Endothelial cell of umbilical vein (primary cell): ENCODE measurements at regions not wholly inside any gene's neighbourhood (a gene's known extent, or its start where the extent isn't known, plus 50 kb on each side); places are given as distances from the start of the nearest gene placed in this dataset.

Experiments used
- BruUV-seq: library from RNA; stranded (reverse); fragments of 400-500 nt; replicated peaks from 2 replicates; lab custom pipeline; 2021; lab: Mats Ljungman, UMichigan
- CTCF ChIA-PET: fragments of 300-600, 350-600 bp; sonication (Branson Sonifier 250); formaldehyde crosslinking; loops from one replicate; lab custom pipeline; 2021; ENCODE audit warnings: antibody characterized with exemption, inconsistent platforms; lab: Charles Lee
- POLR2A ChIA-PET: fragments of 300-600, 350-600 bp; sonication (Branson Sonifier 250); formaldehyde crosslinking; loops from one replicate; lab custom pipeline; 2021; ENCODE audit warnings: antibody characterized with exemption, inconsistent platforms; lab: Charles Lee
- DNase-seq: peaks from one replicate; pipeline ENCODE4 v3.0.0-alpha.2; 2011; ENCODE audit warnings: low read depth, low spot score
- FAIRE-seq: peaks from 2 replicates; lab custom pipeline; 2011; peaks lifted over from hg19 to GRCh38; lab: Jason Lieb, UNC
- H2AFZ ChIP-seq: 2 replicates; pipeline ENCODE4 v1.6.0; 2012; ENCODE audit warnings: low read depth, low read length, control low read depth, inconsistent platforms
- H3K27ac ChIP-seq: 2 replicates; pipeline ENCODE4 v1.5.1; 2011; ENCODE audit warnings: low read depth, mild to moderate bottlenecking, control low read depth, low read length, moderate library complexity; ENCODE audit not compliant: insufficient read depth
- H3K27me3 ChIP-seq, 2 experiments: 2 replicates each; pipeline versions ENCODE4 v1.6.0 to v1.6.1; 2011; ENCODE audit warnings: low read length in 2 of 2, mixed read lengths in 1 of 2; ENCODE audit not compliant: control insufficient read depth in 2 of 2, insufficient read depth in 2 of 2
- H3K36me3 ChIP-seq, 2 experiments: 2 replicates in 1 of 2; 3 replicates in 1 of 2; pipeline ENCODE4 v1.5.1; 2011; ENCODE audit warnings: low read length in 2 of 2, mild to moderate bottlenecking in 1 of 2, moderate library complexity in 1 of 2; ENCODE audit not compliant: control insufficient read depth in 2 of 2, insufficient read depth in 2 of 2; ENCODE audit errors: extremely low read depth in 1 of 2
- H3K4me1 ChIP-seq: 3 replicates; pipeline ENCODE4 v1.5.1; 2011; ENCODE audit warnings: mild to moderate bottlenecking, low read length; ENCODE audit not compliant: control insufficient read depth, insufficient read depth; ENCODE audit errors: extremely low read depth
- H3K4me2 ChIP-seq: 2 replicates; pipeline ENCODE4 v1.6.1; 2011; ENCODE audit warnings: low read length, control low read depth, mixed read lengths; ENCODE audit not compliant: insufficient read depth
- H3K4me3 ChIP-seq, 3 experiments: fragments of 200-600 bp in 1 of 3; sonication (generic), shearing (Covaris generic) in 1 of 3; replicated peaks in 1 of 3; 2 replicates each; pipeline ENCODE4 v1.5.1; 2011 to 2016; ENCODE audit warnings: control low read depth in 3 of 3, low read length in 3 of 3, mild to moderate bottlenecking in 2 of 3, inconsistent platforms in 1 of 3, low read depth in 1 of 3, moderate library complexity in 1 of 3; ENCODE audit not compliant: insufficient read depth in 1 of 3
- H3K79me2 ChIP-seq: 2 replicates; pipeline ENCODE4 v1.6.0; 2012; ENCODE audit warnings: low read length, inconsistent platforms; ENCODE audit not compliant: control insufficient read depth, insufficient read depth
- H3K9ac ChIP-seq: replicated peaks from 2 replicates; pipeline ENCODE3; 2011; ENCODE audit warnings: low read length, control low read depth; ENCODE audit not compliant: insufficient read depth; ENCODE audit errors: extremely low read depth
- H3K9me1 ChIP-seq: replicated peaks from 3 replicates; pipeline ENCODE4 v1.6.0; 2011; ENCODE audit warnings: mild to moderate bottlenecking, low read length; ENCODE audit not compliant: control insufficient read depth, insufficient read depth; ENCODE audit errors: extremely low read depth
- H3K9me3 ChIP-seq: replicated peaks from 2 replicates; pipeline ENCODE4 v1.5.1; 2012; ENCODE audit warnings: low read length, inconsistent platforms; ENCODE audit not compliant: control insufficient read depth, insufficient read depth
- H4K20me1 ChIP-seq: replicated peaks from 2 replicates; pipeline ENCODE3; 2011; ENCODE audit warnings: mild to moderate bottlenecking, low read length; ENCODE audit not compliant: control insufficient read depth, insufficient read depth; ENCODE audit errors: extremely low read depth
- EZH2 ChIP-seq: IDR thresholded peaks from 2 replicates; pipeline ENCODE4 v1.6.1; 2012; ENCODE audit warnings: borderline replicate concordance, low read depth, mild to moderate bottlenecking, moderate library complexity, low read length, inconsistent platforms; ENCODE audit not compliant: severe bottlenecking
- FOS ChIP-seq: IDR thresholded peaks from 2 replicates; pipeline ENCODE4 v1.6.1; 2011; ENCODE audit warnings: mild to moderate bottlenecking, low read length, moderate library complexity, borderline replicate concordance; ENCODE audit not compliant: insufficient read depth
- GATA2 ChIP-seq: IDR thresholded peaks from 2 replicates; pipeline ENCODE4 v1.7.0; 2011; ENCODE audit warnings: low read depth, mild to moderate bottlenecking, moderate library complexity, mixed read lengths, low read length; ENCODE audit not compliant: insufficient read length, insufficient read depth
- JUN ChIP-seq: IDR thresholded peaks from 2 replicates; pipeline ENCODE4 v1.6.1; 2011; ENCODE audit warnings: borderline replicate concordance, low read depth; ENCODE audit not compliant: insufficient read length, insufficient read depth
- MYC ChIP-seq: IDR thresholded peaks from one replicate; pipeline ENCODE4 v1.6.1; 2011; ENCODE audit warnings: mild to moderate bottlenecking, low read depth, low read length
- POLR2A ChIP-seq: IDR thresholded peaks from 2 replicates; pipeline ENCODE4 v1.6.1; 2012; ENCODE audit warnings: low read depth, mild to moderate bottlenecking, control low read depth, low read length
- POLR2AphosphoS5 ChIP-seq: IDR thresholded peaks from 2 replicates; pipeline ENCODE4 v1.6.1; 2012; ENCODE audit warnings: low read depth, mild to moderate bottlenecking, control low read depth, low read length, moderate library complexity; ENCODE audit not compliant: insufficient read depth
- dilution Hi-C: fragments of 300-500 bp; cut with MboI; formaldehyde crosslinking; loops from one replicate; pipeline ENCODE4 v1.15.0; 2019; ENCODE audit warnings: low sequenced_read_pairs; ENCODE audit not compliant: extremely low pct_ligation_motif_present
- intact Hi-C: fragments of 100-400 bp; cut with micrococcal nuclease; formaldehyde crosslinking; loops from one replicate; pipeline ENCODE4 v1.10.0; 2022
- TF ChIP-seq, protein P1 (sequence below): IDR thresholded peaks from 2 replicates; pipeline ENCODE4 v1.6.1; 2011; ENCODE audit not compliant: insufficient read depth, insufficient read length
- TF ChIP-seq, protein P2 (sequence below), 2 donors: IDR thresholded peaks; 1 replicate in 1 of 2; 2 replicates in 1 of 2; pipeline ENCODE4 v1.5.1; 2011; ENCODE audit warnings: low read length in 2 of 2, mild to moderate bottlenecking in 2 of 2, moderate library complexity in 2 of 2, control low read depth in 1 of 2, inconsistent platforms in 1 of 2, low read depth in 1 of 2; ENCODE audit not compliant: insufficient read depth in 1 of 2; ENCODE audit errors: extremely low read depth in 1 of 2

DNA sequence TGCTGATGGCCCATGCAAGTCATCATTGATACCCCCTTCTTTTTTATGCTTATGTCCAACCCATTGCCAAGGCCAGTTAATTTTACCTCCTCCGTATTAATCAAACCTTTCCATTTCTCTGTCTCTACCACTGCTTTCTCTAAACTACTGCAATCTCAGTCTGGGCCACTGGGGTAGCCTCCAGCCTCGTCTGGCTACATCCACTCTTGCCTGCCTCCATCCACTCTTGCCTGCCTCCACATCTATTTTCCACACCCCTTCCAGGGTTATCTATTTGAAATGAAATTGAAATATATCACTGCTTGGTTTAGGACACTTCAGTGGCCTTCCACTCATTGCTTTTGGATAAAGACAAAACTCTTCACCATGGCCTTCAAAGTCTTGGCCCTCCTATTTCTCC, 425.3 kb upstream of the CLINT1 start:
- Histone ChIP-seq H3K27ac (no peak overlapping the region), H4K20me1 (no peaks in the 10 kb centered on the region), H3K79me2 (no peaks in the 10 kb centered on the region), H3K9ac (no peak overlapping the region), H3K9me3 (no peaks in the 10 kb centered on the region), H3K36me3 (no peaks in the 10 kb centered on the region), H2AFZ (no peak overlapping the region), H3K4me1 (no peaks in the 10 kb centered on the region), H3K27me3 (no peaks in the 10 kb centered on the region), H3K4me3 (no peak overlapping the region), H3K4me2 (no peak overlapping the region), H3K9me1 (no peaks in the 10 kb centered on the region)
- TF ChIP-seq FOS, result no peak
- no peak for TF ChIP-seq EZH2
- no peak for TF ChIP-seq JUN
- no peak for TF ChIP-seq GATA2
- TF ChIP-seq, protein P1, sequence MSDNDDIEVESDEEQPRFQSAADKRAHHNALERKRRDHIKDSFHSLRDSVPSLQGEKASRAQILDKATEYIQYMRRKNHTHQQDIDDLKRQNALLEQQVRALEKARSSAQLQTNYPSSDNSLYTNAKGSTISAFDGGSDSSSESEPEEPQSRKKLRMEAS, result no peak
- no peak for TF ChIP-seq MYC
- TF ChIP-seq, protein P2, sequence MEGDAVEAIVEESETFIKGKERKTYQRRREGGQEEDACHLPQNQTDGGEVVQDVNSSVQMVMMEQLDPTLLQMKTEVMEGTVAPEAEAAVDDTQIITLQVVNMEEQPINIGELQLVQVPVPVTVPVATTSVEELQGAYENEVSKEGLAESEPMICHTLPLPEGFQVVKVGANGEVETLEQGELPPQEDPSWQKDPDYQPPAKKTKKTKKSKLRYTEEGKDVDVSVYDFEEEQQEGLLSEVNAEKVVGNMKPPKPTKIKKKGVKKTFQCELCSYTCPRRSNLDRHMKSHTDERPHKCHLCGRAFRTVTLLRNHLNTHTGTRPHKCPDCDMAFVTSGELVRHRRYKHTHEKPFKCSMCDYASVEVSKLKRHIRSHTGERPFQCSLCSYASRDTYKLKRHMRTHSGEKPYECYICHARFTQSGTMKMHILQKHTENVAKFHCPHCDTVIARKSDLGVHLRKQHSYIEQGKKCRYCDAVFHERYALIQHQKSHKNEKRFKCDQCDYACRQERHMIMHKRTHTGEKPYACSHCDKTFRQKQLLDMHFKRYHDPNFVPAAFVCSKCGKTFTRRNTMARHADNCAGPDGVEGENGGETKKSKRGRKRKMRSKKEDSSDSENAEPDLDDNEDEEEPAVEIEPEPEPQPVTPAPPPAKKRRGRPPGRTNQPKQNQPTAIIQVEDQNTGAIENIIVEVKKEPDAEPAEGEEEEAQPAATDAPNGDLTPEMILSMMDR (IDR thresholded peaks at IDR 0.05; ENCODE audit: extremely low read depth in 1 of 2, insufficient read depth in 1 of 2, low read depth in 1 of 2, low read length in 2 of 2), result no peak
- TF ChIP-seq POLR2A, result no peak
- TF ChIP-seq POLR2AphosphoS5, result no peak
- CTCF ChIA-PET, result no interaction called here
- no peak for FAIRE-seq
- BruUV-seq, result no TSS peak
- intact Hi-C loops, result no loop called here
- DNase-seq, result no peak
- dilution Hi-C loops, result no loop called here
- POLR2A ChIA-PET, result no interaction called here
